CD4-positive, alpha-beta memory T cell (primary cell): ENCODE measurements at regions not wholly inside any gene's neighbourhood (a gene's known extent, or its start where the extent isn't known, plus 50 kb on each side); places are given as distances from the start of the nearest gene placed in this dataset.
"Not testable (repeated sequence)": the region's sequence is repeated elsewhere in the genome, so short reads cannot be mapped to it uniquely, and the experiment has no call there.

Experiments used
- CTCF ChIA-PET: fragments of 350-600 bp; sonication (Branson Sonifier 250); formaldehyde crosslinking; loops from one replicate; lab custom pipeline; 2021; ENCODE audit warnings: inconsistent platforms; ENCODE audit not compliant: partially characterized antibody; lab: Charles Lee
- POLR2A ChIA-PET: fragments of 350-600 bp; sonication (Branson Sonifier 250); formaldehyde crosslinking; loops from one replicate; lab custom pipeline; 2021; ENCODE audit not compliant: partially characterized antibody; lab: Charles Lee
- DNase-seq, 5 donors: peaks; one replicate each; pipeline versions ENCODE4 v3.0.0 to v3.0.0-alpha.2; 2020 to 2022; ENCODE audit warnings: mixed read lengths in 1 of 5
- H3K27ac ChIP-seq: one replicate; pipeline ENCODE4 v1.7.0; 2013; ENCODE audit warnings: low read depth, low read length
- H3K27me3 ChIP-seq: 2 replicates; pipeline ENCODE4 v1.7.0; 2013; ENCODE audit warnings: mild to moderate bottlenecking, low read length, moderate library complexity; ENCODE audit not compliant: insufficient read depth
- H3K36me3 ChIP-seq: 2 replicates; pipeline ENCODE4 v1.7.0; 2013; ENCODE audit warnings: mild to moderate bottlenecking, low read length, moderate library complexity; ENCODE audit not compliant: insufficient read depth
- H3K4me1 ChIP-seq: 2 replicates; pipeline ENCODE4 v1.7.0; 2013; ENCODE audit warnings: mild to moderate bottlenecking, low read length, moderate library complexity; ENCODE audit not compliant: insufficient read depth
- H3K4me3 ChIP-seq, 2 donors: one replicate each; pipeline ENCODE4 v1.7.0; 2013; ENCODE audit warnings: low read length in 2 of 2, mild to moderate bottlenecking in 1 of 2
- H3K9me3 ChIP-seq, 2 donors: one replicate each; pipeline ENCODE4 v1.7.0; 2013; ENCODE audit warnings: low read length in 2 of 2, control low read depth in 1 of 2; ENCODE audit not compliant: control insufficient read depth in 1 of 2
- H3K27ac Mint-ChIP-seq, 7 donors: one replicate each; pipeline ENCODE4 v1.8.0; 2020 to 2021; ENCODE audit warnings: mixed read lengths in 7 of 7, mild to moderate bottlenecking in 6 of 7, inconsistent platforms in 3 of 7, moderate library complexity in 3 of 7
- H3K27me3 Mint-ChIP-seq, 2 donors: one replicate each; pipeline ENCODE4 v1.8.0; 2020 to 2021; ENCODE audit warnings: mixed read lengths in 2 of 2
- H3K36me3 Mint-ChIP-seq, 2 donors: one replicate each; pipeline ENCODE4 v1.8.0; 2020 to 2021; ENCODE audit warnings: mixed read lengths in 2 of 2, inconsistent platforms in 1 of 2, mild to moderate bottlenecking in 1 of 2
- H3K4me1 Mint-ChIP-seq, 4 donors: one replicate each; pipeline ENCODE4 v1.8.0; 2020 to 2021; ENCODE audit warnings: mixed read lengths in 4 of 4, mild to moderate bottlenecking in 1 of 4
- H3K4me3 Mint-ChIP-seq, 8 donors: one replicate each; pipeline ENCODE4 v1.8.0; 2020 to 2021; ENCODE audit warnings: mixed read lengths in 8 of 8, mild to moderate bottlenecking in 7 of 8, moderate library complexity in 6 of 8, inconsistent platforms in 3 of 8
- H3K9me3 Mint-ChIP-seq, 8 donors: one replicate each; pipeline ENCODE4 v1.8.0; 2020 to 2021; ENCODE audit warnings: mixed read lengths in 8 of 8, mild to moderate bottlenecking in 5 of 8, inconsistent platforms in 3 of 8, moderate library complexity in 1 of 8
- intact Hi-C: fragments of 100-400 bp; cut with micrococcal nuclease; formaldehyde crosslinking; loops from one replicate; pipeline ENCODE4 v1.15.1; 2023

DNA sequence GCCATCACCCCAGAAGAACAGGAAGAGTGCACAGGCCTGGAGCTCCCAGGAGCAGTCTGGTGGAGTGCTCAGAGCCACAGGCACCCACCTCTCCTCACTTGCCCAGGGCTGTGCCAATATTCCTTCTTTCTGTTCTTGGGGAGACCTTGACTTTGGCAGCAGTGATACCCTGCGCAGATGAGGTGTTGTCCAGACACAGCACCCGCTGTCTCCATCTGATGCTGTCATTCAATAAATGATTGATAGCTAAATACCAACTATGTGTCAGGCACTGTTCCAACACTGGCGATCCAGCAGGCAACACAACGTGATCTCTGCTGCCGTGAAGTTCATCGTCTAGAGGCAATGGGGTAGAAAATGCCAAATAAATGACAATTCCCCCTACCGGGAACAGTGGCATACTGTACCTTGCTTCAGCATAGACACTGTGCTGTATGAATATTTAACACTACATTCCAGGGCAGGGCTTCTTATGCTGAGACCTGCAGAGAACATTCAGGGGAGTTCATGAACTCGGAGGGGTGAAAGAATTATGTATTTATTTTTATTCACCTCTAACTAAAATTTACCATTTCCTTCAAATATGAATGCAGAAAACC lies 320.5 kb upstream of the NCKAP5 start:
- intact Hi-C loops = loop anchor here (5.0 to 10.0 kb wide), 3 partner anchors 196 to 479 kb away; no protein-coding TSS in a partner anchor
- Histone ChIP-seq H3K27ac (no peak overlapping the region), H3K4me1 (no peaks in the 10 kb centered on the region), H3K4me3 (no peak overlapping the region), H3K9me3 (no peaks in the 10 kb centered on the region), H3K36me3 (no peaks in the 10 kb centered on the region), H3K27me3 (no peaks in the 10 kb centered on the region)
- DNase-seq = no peak
- Mint-ChIP-seq H3K27me3 (peaks cover 0 to 5% of the 10 kb centered on the region in 2 donors), H3K4me3 (no peak overlapping the region), H3K27ac (no peak overlapping the region), H3K9me3 (peaks cover 0 to 7% (median 1%) of the 10 kb centered on the region in 8 donors), H3K4me1 (peaks cover 0 to 2% (median under 1%) of the 10 kb centered on the region in 4 donors), H3K36me3 (no peaks in the 10 kb centered on the region)
- CTCF ChIA-PET = interaction anchor here (2.0 kb wide), 1 partner anchor 230 kb away, joined by 7 read pairs; no protein-coding TSS in a partner anchor
- POLR2A ChIA-PET = no interaction called here

DNA sequence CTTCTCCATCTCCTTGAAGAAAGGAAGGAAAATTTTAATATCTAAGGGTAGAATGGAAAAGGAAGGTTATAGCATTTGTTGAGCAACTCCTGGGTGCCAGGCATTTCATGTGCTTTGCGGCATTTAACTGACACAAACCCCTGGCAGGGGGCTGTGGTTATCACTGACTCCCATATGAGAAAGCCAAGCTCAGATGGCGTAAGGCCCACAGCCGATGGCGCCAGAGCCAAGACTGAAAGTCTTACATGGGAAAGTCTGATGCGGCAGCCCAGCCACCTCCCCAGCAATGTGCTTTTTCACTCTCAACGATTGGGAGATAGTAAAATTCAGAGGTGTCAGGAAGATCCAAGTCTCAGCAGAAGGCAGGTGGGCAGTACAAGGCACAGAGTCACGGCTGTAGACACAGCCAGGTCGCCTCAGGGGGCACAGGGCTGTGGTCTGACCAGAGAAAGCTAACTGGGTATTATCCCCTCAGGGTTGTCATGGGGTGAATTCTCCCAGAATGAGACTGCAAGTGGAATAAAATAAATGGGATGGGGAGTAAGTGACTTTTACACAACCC lies 324.2 kb upstream of the NCKAP5 start:
- H3K4me1 ChIP-seq = no peaks in the 10 kb centered on the region
- no peaks in the 10 kb centered on the region for H3K27me3 ChIP-seq
- Mint-ChIP-seq H3K27me3 (peaks cover 0 to 2% of the 10 kb centered on the region in 2 donors), H3K36me3 (no peaks in the 10 kb centered on the region), H3K4me3 (no peak overlapping the region), H3K9me3 (peaks cover 0 to 18% (median 6%) of the 10 kb centered on the region in 8 donors), H3K27ac (no peak overlapping the region), H3K4me1 (no peaks in the 10 kb centered on the region)
- no peak for DNase-seq
- ChIA-PET CTCF (no interaction called here), POLR2A (no interaction called here)
- no peak overlapping the region for H3K4me3 ChIP-seq
- no peaks in the 10 kb centered on the region for H3K9me3 ChIP-seq
- H3K27ac ChIP-seq = no peak overlapping the region
- H3K36me3 ChIP-seq = no peaks in the 10 kb centered on the region
- intact Hi-C loops = no loop called here

DNA sequence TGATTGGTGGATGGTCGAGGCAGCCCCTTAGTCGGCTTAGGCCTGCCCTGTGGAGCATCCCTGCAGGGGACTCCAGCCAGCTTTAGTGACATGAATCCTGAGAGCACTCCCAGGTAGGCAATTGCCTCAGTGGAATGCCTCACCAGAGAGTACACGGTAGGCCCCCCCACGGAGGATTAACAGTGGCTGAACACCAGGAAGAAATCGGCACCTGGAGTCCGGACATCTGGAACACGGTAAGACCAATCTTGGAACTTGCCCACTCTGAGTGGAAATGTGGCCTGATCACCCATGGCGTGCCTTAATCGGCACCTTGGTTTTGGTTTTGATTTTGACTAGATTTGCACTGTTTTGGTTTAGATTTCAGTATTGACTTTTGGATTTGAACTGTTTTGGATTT lies 326.2 kb upstream of the NCKAP5 start:
- Mint-ChIP-seq H3K9me3 (peaks cover 0 to 18% (median 6%) of the 10 kb centered on the region in 8 donors), H3K4me1 (no peaks in the 10 kb centered on the region), H3K27ac (no peak overlapping the region), H3K4me3 (no peak overlapping the region), H3K27me3 (peaks cover 2 to 4% of the 10 kb centered on the region in 2 donors), H3K36me3 (no peaks in the 10 kb centered on the region)
- Histone ChIP-seq H3K27ac (no peak overlapping the region), H3K27me3 (no peaks in the 10 kb centered on the region), H3K4me3 (no peak overlapping the region), H3K36me3 (no peaks in the 10 kb centered on the region), H3K9me3 (no peaks in the 10 kb centered on the region), H3K4me1 (no peaks in the 10 kb centered on the region)
- ChIA-PET POLR2A (no interaction called here), CTCF (interaction anchor here (1.2 kb wide), 1 partner anchor 10 kb away, joined by 3 read pairs; no protein-coding TSS in a partner anchor)
- intact Hi-C loops = no loop called here
- DNase-seq = no peak

DNA sequence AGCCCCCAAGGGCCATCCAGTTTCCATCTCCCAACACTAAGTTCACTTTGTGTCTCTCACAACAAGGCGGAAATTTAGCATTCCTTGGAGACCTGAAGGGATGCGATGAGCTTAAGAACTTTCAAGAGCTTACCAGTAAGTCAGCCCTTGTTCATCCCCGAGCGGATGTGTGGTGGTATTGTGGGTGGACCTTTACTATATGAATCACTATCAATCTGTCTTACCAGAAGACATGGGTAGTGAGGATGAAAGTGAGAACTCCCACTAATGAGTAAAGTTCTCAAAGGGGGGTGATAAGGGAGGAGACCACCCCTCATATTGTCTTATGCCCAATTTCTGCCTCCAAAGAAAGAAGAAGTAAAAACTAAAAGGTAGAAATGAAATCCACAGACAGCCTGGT lies 329.6 kb upstream of the NCKAP5 start:
- H3K4me3 Mint-ChIP-seq, H3K36me3 ChIP-seq, H3K27ac ChIP-seq, H3K27me3 ChIP-seq, H3K4me3 ChIP-seq, H3K27me3 Mint-ChIP-seq, POLR2A ChIA-PET, intact Hi-C loops, DNase-seq, H3K4me1 Mint-ChIP-seq, H3K9me3 ChIP-seq, H3K36me3 Mint-ChIP-seq, H3K4me1 ChIP-seq: not testable (repeated sequence)
- peaks cover 0 to 18% (median 6%) of the 10 kb centered on the region in 8 donors for H3K9me3 Mint-ChIP-seq
- H3K27ac Mint-ChIP-seq = peak overlapping the region in 1 of 7 donors; percentile 1
- CTCF ChIA-PET = interaction anchor here (0.6 to 2.4 kb wide), 3 partner anchors 9 to 91 kb away, joined by 3 to 7 read pairs (median 3); no protein-coding TSS in a partner anchor

DNA sequence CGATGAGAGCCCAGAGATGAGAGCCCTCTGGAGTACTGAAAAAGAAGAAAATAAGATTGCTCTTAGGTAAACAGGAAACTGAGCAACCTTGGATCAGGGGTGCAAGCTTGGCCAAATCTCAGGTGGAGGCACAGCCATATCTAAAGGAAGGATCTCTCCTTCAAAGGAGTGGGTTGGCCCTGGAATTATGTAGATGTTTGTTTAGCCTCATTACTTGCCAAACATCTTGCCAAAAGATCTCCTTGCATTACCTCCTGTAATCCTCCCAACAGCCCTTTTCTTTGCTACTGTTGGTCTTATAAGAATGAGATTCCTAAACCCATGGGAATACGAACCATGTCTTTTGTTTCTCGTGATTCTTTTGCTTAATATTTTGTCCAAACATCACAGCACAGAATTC lies 332.6 kb upstream of the NCKAP5 start:
- H3K9me3 ChIP-seq = no peaks in the 10 kb centered on the region
- intact Hi-C loops = no loop called here
- H3K27me3 ChIP-seq = no peaks in the 10 kb centered on the region
- ChIA-PET CTCF (no interaction called here), POLR2A (no interaction called here)
- Mint-ChIP-seq H3K36me3 (no peaks in the 10 kb centered on the region), H3K9me3 (peaks cover 0 to 3% (median 0%) of the 10 kb centered on the region in 8 donors), H3K4me3 (no peak overlapping the region), H3K27ac (no peak overlapping the region), H3K4me1 (no peaks in the 10 kb centered on the region), H3K27me3 (peaks cover 12 to 23% of the 10 kb centered on the region in 2 donors)
- H3K27ac ChIP-seq = no peak overlapping the region
- H3K4me3 ChIP-seq = no peak overlapping the region
- no peaks in the 10 kb centered on the region for H3K36me3 ChIP-seq
- no peak for DNase-seq
- no peaks in the 10 kb centered on the region for H3K4me1 ChIP-seq

DNA sequence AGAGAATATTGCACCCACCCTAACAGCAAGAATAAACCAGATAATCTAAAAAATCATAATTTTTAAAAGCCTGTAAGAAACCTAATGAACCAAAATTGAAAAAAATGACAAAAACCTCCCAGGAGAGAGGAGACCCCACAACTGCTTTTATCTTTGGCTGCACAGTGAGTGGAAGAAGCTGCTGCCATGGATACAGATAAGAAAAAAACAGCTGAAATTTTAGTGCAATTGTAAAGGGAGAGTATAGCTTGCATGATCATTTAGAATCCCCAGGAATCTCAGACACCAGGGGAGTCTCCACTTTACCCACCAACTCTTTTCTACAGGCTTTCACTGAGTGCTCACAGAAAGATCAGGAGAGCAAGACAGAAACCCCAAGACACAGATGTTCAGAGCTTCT lies 338.1 kb upstream of the NCKAP5 start:
- H3K4me3 Mint-ChIP-seq = no peak overlapping the region
- no peak overlapping the region for H3K27ac ChIP-seq

DNA sequence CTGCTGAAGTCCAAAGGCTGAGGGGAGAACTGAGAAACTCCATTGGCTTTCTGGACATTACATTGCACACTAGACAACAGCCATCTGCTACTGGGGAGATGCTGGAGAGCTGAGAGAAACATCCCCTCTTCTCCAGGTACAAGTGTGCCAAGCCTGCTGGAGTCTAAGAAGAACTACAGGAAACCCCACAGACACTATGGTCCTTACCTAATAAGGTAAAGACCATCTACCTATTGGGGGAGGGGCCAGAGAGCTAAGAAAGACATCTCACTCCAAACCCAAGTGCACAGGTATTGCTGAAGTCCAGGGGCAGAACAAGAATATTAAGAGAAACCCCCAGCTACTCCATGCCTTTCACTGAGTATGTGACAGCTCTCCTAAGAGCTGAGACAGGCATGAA lies 338.7 kb upstream of the NCKAP5 start:
- Mint-ChIP-seq H3K4me3 (no peak overlapping the region), H3K27ac (no peak overlapping the region), H3K9me3 (peaks cover 2 to 22% (median 7%) of the 10 kb centered on the region in 8 donors), H3K36me3 (peaks cover 0 to 4% of the 10 kb centered on the region in 2 donors), H3K4me1 (no peaks in the 10 kb centered on the region), H3K27me3 (peaks cover 9 to 36% of the 10 kb centered on the region in 2 donors)
- Histone ChIP-seq H3K4me3 (no peak overlapping the region), H3K27me3 (no peaks in the 10 kb centered on the region), H3K36me3 (no peaks in the 10 kb centered on the region), H3K27ac (no peak overlapping the region), H3K9me3 (no peaks in the 10 kb centered on the region), H3K4me1 (no peaks in the 10 kb centered on the region)
- no peak for DNase-seq
- ChIA-PET CTCF (interaction anchor here (1.1 kb wide), 1 partner anchor 10 kb away, joined by 3 read pairs; no protein-coding TSS in a partner anchor), POLR2A (no interaction called here)
- intact Hi-C loops = no loop called here

More for the DNA sequence above, 338.1 kb upstream of the NCKAP5 start:
- Mint-ChIP-seq H3K27ac (no peak overlapping the region), H3K9me3 (peaks cover 2 to 22% (median 7%) of the 10 kb centered on the region in 8 donors), H3K36me3 (peaks cover 0 to 4% of the 10 kb centered on the region in 2 donors), H3K4me1 (no peaks in the 10 kb centered on the region), H3K27me3 (peaks cover 9 to 36% of the 10 kb centered on the region in 2 donors)
- Histone ChIP-seq H3K27me3 (no peaks in the 10 kb centered on the region), H3K4me3 (no peak overlapping the region), H3K9me3 (no peaks in the 10 kb centered on the region), H3K4me1 (no peaks in the 10 kb centered on the region), H3K36me3 (no peaks in the 10 kb centered on the region)
- ChIA-PET POLR2A (no interaction called here), CTCF (interaction anchor here (1.1 kb wide), 1 partner anchor 9 kb away, joined by 3 read pairs; no protein-coding TSS in a partner anchor)
- intact Hi-C loops = no loop called here
- DNase-seq = no peak
